HepG2 (cell line): ENCODE measurements at regions not wholly inside any gene's neighbourhood (a gene's known extent, or its start where the extent isn't known, plus 50 kb on each side); places are given as distances from the start of the nearest gene placed in this dataset.

Experiments used
- EZH2 ChIP-seq: conservative IDR thresholded peaks from 2 replicates; pipeline ENCODE4 v1.6.1; 2012; ENCODE audit warnings: mild to moderate bottlenecking, low read depth, low read length, moderate library complexity
- GFI1 ChIP-seq: sonication (generic); formaldehyde crosslinking; IDR thresholded peaks from 2 replicates; pipeline ENCODE4 v1.5.0; 2020; ENCODE audit warnings: missing genetic modification reagents, mild to moderate bottlenecking, borderline replicate concordance
- KAT2B ChIP-seq: fragments of 150-350 bp; IDR thresholded peaks from 2 replicates; pipeline ENCODE4 v1.6.1; 2014; ENCODE audit warnings: low read depth, low read length, borderline replicate concordance
- MXI1 ChIP-seq: IDR thresholded peaks from 3 replicates; pipeline ENCODE4 v1.6.1; 2012; ENCODE audit warnings: low read depth, low read length, inconsistent platforms, borderline replicate concordance
- MYC ChIP-seq: sonication (generic); formaldehyde crosslinking; IDR thresholded peaks from 2 replicates; pipeline ENCODE4 v1.9.0; 2021; ENCODE audit warnings: missing genetic modification reagents, borderline replicate concordance
- NFIC ChIP-seq: IDR thresholded peaks from 2 replicates; pipeline ENCODE4 v1.6.1; 2012; ENCODE audit warnings: mild to moderate bottlenecking, low read length, inconsistent platforms
- POLR2AphosphoS5 ChIP-seq: IDR thresholded peaks from 2 replicates; pipeline ENCODE4 v1.6.1; 2012; ENCODE audit warnings: low read depth, low read length
- RXRA ChIP-seq: sonication (generic); formaldehyde crosslinking; IDR thresholded peaks from 2 replicates; pipeline ENCODE4 v1.5.1; 2020; ENCODE audit warnings: missing genetic modification reagents
- XBP1 ChIP-seq: sonication (generic); formaldehyde crosslinking; IDR thresholded peaks from 2 replicates; pipeline ENCODE4 v1.5.0; 2020; ENCODE audit warnings: missing genetic modification reagents
- ZFX ChIP-seq: sonication (generic); formaldehyde crosslinking; IDR thresholded peaks from 2 replicates; pipeline ENCODE4 v1.4.0; 2020; ENCODE audit warnings: mild to moderate bottlenecking, low read depth, missing genetic modification reagents, moderate library complexity
- ZNF891 ChIP-seq: sonication (generic); formaldehyde crosslinking; IDR thresholded peaks from 2 replicates; pipeline ENCODE4 v1.5.0; 2020; ENCODE audit warnings: mild to moderate bottlenecking, missing genetic modification reagents
- TF ChIP-seq, protein P1 (sequence below): sonication (generic); formaldehyde crosslinking; IDR thresholded peaks from 2 replicates; pipeline ENCODE4 v1.5.0; 2020; ENCODE audit warnings: mild to moderate bottlenecking, missing genetic modification reagents, moderate library complexity
- TF ChIP-seq, protein P2 (sequence below): sonication (generic); formaldehyde crosslinking; IDR thresholded peaks from 2 replicates; pipeline ENCODE4 v1.4.0; 2020; ENCODE audit warnings: missing genetic modification reagents, mild to moderate bottlenecking, borderline replicate concordance

DNA sequence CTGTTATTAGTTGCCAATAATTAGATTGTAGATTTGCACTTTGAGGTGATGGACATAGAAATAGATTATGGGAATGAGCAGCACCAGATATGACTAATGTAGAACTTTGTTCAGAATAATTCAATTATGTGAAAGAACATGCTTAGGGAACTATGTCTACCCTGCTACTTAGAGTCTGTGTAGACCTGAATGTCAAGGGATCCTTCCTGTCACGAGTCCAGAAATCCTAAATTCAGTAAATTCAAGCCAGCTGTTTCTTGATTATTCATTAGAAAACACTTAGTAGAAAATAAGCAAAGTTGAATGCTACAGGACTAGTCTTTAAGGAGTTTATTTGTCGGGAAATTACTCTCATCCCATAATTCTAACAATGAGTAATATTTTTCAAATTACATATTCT is 887.3 kb upstream of the SEMA6A start:
- no peak for TF ChIP-seq POLR2AphosphoS5
- no peak for TF ChIP-seq ZNF891
- TF ChIP-seq MXI1, result no peak
- no peak for TF ChIP-seq ZFX (CRISPR knock-in tag)
- TF ChIP-seq, protein P1, sequence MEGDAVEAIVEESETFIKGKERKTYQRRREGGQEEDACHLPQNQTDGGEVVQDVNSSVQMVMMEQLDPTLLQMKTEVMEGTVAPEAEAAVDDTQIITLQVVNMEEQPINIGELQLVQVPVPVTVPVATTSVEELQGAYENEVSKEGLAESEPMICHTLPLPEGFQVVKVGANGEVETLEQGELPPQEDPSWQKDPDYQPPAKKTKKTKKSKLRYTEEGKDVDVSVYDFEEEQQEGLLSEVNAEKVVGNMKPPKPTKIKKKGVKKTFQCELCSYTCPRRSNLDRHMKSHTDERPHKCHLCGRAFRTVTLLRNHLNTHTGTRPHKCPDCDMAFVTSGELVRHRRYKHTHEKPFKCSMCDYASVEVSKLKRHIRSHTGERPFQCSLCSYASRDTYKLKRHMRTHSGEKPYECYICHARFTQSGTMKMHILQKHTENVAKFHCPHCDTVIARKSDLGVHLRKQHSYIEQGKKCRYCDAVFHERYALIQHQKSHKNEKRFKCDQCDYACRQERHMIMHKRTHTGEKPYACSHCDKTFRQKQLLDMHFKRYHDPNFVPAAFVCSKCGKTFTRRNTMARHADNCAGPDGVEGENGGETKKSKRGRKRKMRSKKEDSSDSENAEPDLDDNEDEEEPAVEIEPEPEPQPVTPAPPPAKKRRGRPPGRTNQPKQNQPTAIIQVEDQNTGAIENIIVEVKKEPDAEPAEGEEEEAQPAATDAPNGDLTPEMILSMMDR (CRISPR knock-in tag), result no peak
- TF ChIP-seq NFIC, result no peak
- no peak for TF ChIP-seq RXRA (CRISPR knock-in tag)
- no peak for TF ChIP-seq MYC (CRISPR knock-in tag)
- TF ChIP-seq GFI1 (CRISPR knock-in tag), result no peak
- TF ChIP-seq EZH2, result no peak
- TF ChIP-seq XBP1, result no peak
- no peak for TF ChIP-seq KAT2B
- TF ChIP-seq, protein P2, sequence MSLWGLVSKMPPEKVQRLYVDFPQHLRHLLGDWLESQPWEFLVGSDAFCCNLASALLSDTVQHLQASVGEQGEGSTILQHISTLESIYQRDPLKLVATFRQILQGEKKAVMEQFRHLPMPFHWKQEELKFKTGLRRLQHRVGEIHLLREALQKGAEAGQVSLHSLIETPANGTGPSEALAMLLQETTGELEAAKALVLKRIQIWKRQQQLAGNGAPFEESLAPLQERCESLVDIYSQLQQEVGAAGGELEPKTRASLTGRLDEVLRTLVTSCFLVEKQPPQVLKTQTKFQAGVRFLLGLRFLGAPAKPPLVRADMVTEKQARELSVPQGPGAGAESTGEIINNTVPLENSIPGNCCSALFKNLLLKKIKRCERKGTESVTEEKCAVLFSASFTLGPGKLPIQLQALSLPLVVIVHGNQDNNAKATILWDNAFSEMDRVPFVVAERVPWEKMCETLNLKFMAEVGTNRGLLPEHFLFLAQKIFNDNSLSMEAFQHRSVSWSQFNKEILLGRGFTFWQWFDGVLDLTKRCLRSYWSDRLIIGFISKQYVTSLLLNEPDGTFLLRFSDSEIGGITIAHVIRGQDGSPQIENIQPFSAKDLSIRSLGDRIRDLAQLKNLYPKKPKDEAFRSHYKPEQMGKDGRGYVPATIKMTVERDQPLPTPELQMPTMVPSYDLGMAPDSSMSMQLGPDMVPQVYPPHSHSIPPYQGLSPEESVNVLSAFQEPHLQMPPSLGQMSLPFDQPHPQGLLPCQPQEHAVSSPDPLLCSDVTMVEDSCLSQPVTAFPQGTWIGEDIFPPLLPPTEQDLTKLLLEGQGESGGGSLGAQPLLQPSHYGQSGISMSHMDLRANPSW (CRISPR knock-in tag), result no peak
